Right atrium auricular region (tissue), 2 donors: ENCODE measurements at regions not wholly inside any gene's neighbourhood (a gene's known extent, or its start where the extent isn't known, plus 50 kb on each side); places are given as distances from the start of the nearest gene placed in this dataset.

Experiments
- DNase-seq: peaks from one replicate; pipeline ENCODE4 v3.0.0-alpha.2; 2019; ENCODE audit warnings: low spot score
- H3K27ac ChIP-seq, 2 donors: fragments of 200-600 bp; sonication (generic); 1 replicate in 1 of 2; 2 replicates in 1 of 2; pipeline ENCODE4 v1.5.1; 2016 to 2019
- H3K27me3 ChIP-seq, 2 donors: fragments of 200-600 bp; sonication (generic); one replicate each; pipeline versions ENCODE4 v1.5.1 to v1.6.0; 2017 to 2019
- H3K36me3 ChIP-seq: fragments of 200-600 bp; sonication (generic); one replicate; pipeline ENCODE4 v1.5.1; 2016
- H3K4me1 ChIP-seq, 2 donors: fragments of 200-600 bp; sonication (generic); one replicate each; pipeline versions ENCODE4 v1.5.1 to v1.6.0; 2017 to 2019
- H3K4me3 ChIP-seq, 2 donors: fragments of 200-600 bp; sonication (generic); 1 replicate in 1 of 2; 2 replicates in 1 of 2; pipeline ENCODE4 v1.5.1; 2017 to 2019; ENCODE audit warnings: mild to moderate bottlenecking in 1 of 2, moderate library complexity in 1 of 2
- H3K9me3 ChIP-seq, 2 donors: fragments of 200-600 bp; sonication (generic); one replicate each; pipeline ENCODE4 v1.5.1; 2019
- CTCF ChIP-seq, 2 donors: fragments of 200-600 bp; sonication (generic); IDR thresholded peaks; one replicate each; pipeline ENCODE4 v1.5.1; 2019; ENCODE audit warnings: antibody characterized with exemption in 2 of 2

GRCh38 chr11:82557274-82557673, 176.4 kb downstream of the FAM181B start:
- H3K27me3 ChIP-seq: no peaks in the 10 kb centered on the region

GRCh38 chr11:82556210-82556609, 177.5 kb downstream of the FAM181B start:
- no peak for TF ChIP-seq CTCF (IDR thresholded peaks at IDR 0.05)
- H3K9me3 ChIP-seq: no peaks in the 10 kb centered on the region
- no peak overlapping the region for H3K4me3 ChIP-seq
- no peaks in the 10 kb centered on the region for H3K27me3 ChIP-seq
- H3K4me1 ChIP-seq: no peaks in the 10 kb centered on the region
- DNase-seq: no peak
- H3K27ac ChIP-seq: no peak overlapping the region
- no peaks in the 10 kb centered on the region for H3K36me3 ChIP-seq

More at GRCh38 chr11:82557274-82557673, 176.4 kb downstream of the FAM181B start:
- Histone ChIP-seq H3K36me3 (no peaks in the 10 kb centered on the region), H3K4me3 (no peak overlapping the region), H3K4me1 (no peaks in the 10 kb centered on the region), H3K9me3 (no peaks in the 10 kb centered on the region), H3K27ac (no peak overlapping the region)
- no peak for TF ChIP-seq CTCF (IDR thresholded peaks at IDR 0.05)
- DNase-seq: no peak

GRCh38 chr11:82546661-82547557, 186.8 kb downstream of the FAM181B start:
- TF ChIP-seq CTCF (IDR thresholded peaks at IDR 0.05): no peak
- Histone ChIP-seq H3K4me3 (no peak overlapping the region), H3K27me3 (no peaks in the 10 kb centered on the region), H3K27ac (no peak overlapping the region), H3K36me3 (no peaks in the 10 kb centered on the region), H3K4me1 (no peaks in the 10 kb centered on the region), H3K9me3 (no peaks in the 10 kb centered on the region)
- no peak for DNase-seq

GRCh38 chr11:82539669-82540068, 194.0 kb downstream of the FAM181B start:
- DNase-seq: no peak
- no peak overlapping the region for H3K4me3 ChIP-seq
- no peaks in the 10 kb centered on the region for H3K27me3 ChIP-seq
- TF ChIP-seq CTCF (IDR thresholded peaks at IDR 0.05): no peak
- no peak overlapping the region for H3K27ac ChIP-seq
- no peaks in the 10 kb centered on the region for H3K36me3 ChIP-seq
- no peaks in the 10 kb centered on the region for H3K9me3 ChIP-seq
- H3K4me1 ChIP-seq: no peaks in the 10 kb centered on the region

GRCh38 chr11:82536706-82537105, 197.0 kb downstream of the FAM181B start:
- TF ChIP-seq CTCF (IDR thresholded peaks at IDR 0.05): no peak
- H3K27ac ChIP-seq: no peak overlapping the region
- no peaks in the 10 kb centered on the region for H3K4me1 ChIP-seq
- H3K27me3 ChIP-seq: peaks cover 0 to 3% of the 10 kb centered on the region in 2 donors
- no peak for DNase-seq
- H3K36me3 ChIP-seq: no peaks in the 10 kb centered on the region
- no peak overlapping the region for H3K4me3 ChIP-seq
- no peaks in the 10 kb centered on the region for H3K9me3 ChIP-seq
